Upper lobe of left lung (tissue), 6 donors: ENCODE measurements at regions not wholly inside any gene's neighbourhood (a gene's known extent, or its start where the extent isn't known, plus 50 kb on each side); places are given as distances from the start of the nearest gene placed in this dataset.

Source experiments
- ATAC-seq, 2 donors: fragments of 200-7000 bp; cut with Tn5 transposase; one replicate each; pipeline ENCODE4 v1.9.1; 2022; ENCODE audit warnings: mild to moderate bottlenecking in 2 of 2, moderate library complexity in 2 of 2; ENCODE audit not compliant: low FRiP score in 2 of 2
- DNase-seq, 2 donors: peaks; one replicate each; pipeline ENCODE4 v3.0.0-alpha.2; 2019 to 2020
- H3K27ac ChIP-seq, 4 donors: fragments of 200-600 bp; sonication (generic); one replicate each; pipeline ENCODE4 v1.5.1; 2016 to 2019
- H3K27me3 ChIP-seq, 4 donors: fragments of 200-600 bp; sonication (generic); one replicate each; pipeline ENCODE4 v1.5.1; 2017 to 2019
- H3K36me3 ChIP-seq, 4 donors: fragments of 200-600 bp; sonication (generic); one replicate each; pipeline ENCODE4 v1.5.1; 2016 to 2019
- H3K4me1 ChIP-seq, 4 donors: fragments of 200-600 bp; sonication (generic); one replicate each; pipeline ENCODE4 v1.5.1; 2018 to 2019
- H3K4me3 ChIP-seq, 4 donors: fragments of 200-600 bp; sonication (generic); one replicate each; pipeline ENCODE4 v1.5.1; 2017 to 2019; ENCODE audit warnings: mild to moderate bottlenecking in 2 of 4, moderate library complexity in 1 of 4
- H3K9me3 ChIP-seq, 4 donors: fragments of 200-600 bp; sonication (generic); one replicate each; pipeline ENCODE4 v1.5.1; 2018 to 2019
- CTCF ChIP-seq, 6 experiments: fragments of 450-650 bp in 4 of 6; fragments of 200-600 bp in 2 of 6; sonication (generic) in 2 of 6; IDR thresholded peaks; one replicate each; pipeline ENCODE4 v1.5.1; 2016 to 2019; ENCODE audit warnings: antibody characterized with exemption in 6 of 6
- EP300 ChIP-seq, 4 donors: sonication (generic); formaldehyde crosslinking; IDR thresholded peaks; one replicate each; pipeline ENCODE4 v1.5.1; 2017; ENCODE audit warnings: antibody characterized with exemption in 4 of 4, control low read depth in 2 of 4
- POLR2A ChIP-seq, 4 donors: fragments of 450-650 bp; IDR thresholded peaks; one replicate each; pipeline ENCODE4 v1.5.1; 2016 to 2017; ENCODE audit warnings: antibody characterized with exemption in 4 of 4, mild to moderate bottlenecking in 2 of 4
- POLR2AphosphoS5 ChIP-seq, 2 donors: sonication (generic); formaldehyde crosslinking; IDR thresholded peaks; one replicate each; pipeline ENCODE4 v1.5.1; 2017; ENCODE audit warnings: antibody characterized with exemption in 2 of 2
- WGBS, 2 donors: methylation state at CpG; one replicate each; pipeline ENCODE4 v1.1.5; 2017 to 2018; 5-methylcytosine and 5-hydroxymethylcytosine counted together
- donor health status: DM: no; HTN: no; CAD: no; lungs with moderate emphysema.
- donor health status: DM: no; HTN: yes; CAD: no; lungs with severe emphysema.

- Histone ChIP-seq H3K27me3 (no peaks in the 10 kb centered on the region), H3K4me3 (no peak overlapping the region), H3K9me3 (no peaks in the 10 kb centered on the region), H3K4me1 (no peaks in the 10 kb centered on the region), H3K27ac (no peak overlapping the region), H3K36me3 (no peaks in the 10 kb centered on the region)
- ATAC-seq (no peak), DNase-seq (no peak)
- WGBS, 2 donors, result 89% methylated on average over 8 of the region's 8 CpGs
- TF ChIP-seq POLR2A (IDR thresholded peaks at IDR 0.05), result no peak
- no peak for TF ChIP-seq EP300 (IDR thresholded peaks at IDR 0.05)
- TF ChIP-seq CTCF (IDR thresholded peaks at IDR 0.05), result no peak
- TF ChIP-seq POLR2AphosphoS5 (IDR thresholded peaks at IDR 0.05), result no peak
Observed at GRCh38 chr11:95520369-95521132, 269.0 kb downstream of the FAM76B start.

- no peak overlapping the region for H3K4me3 ChIP-seq
- H3K36me3 ChIP-seq, result no peaks in the 10 kb centered on the region
- no peaks in the 10 kb centered on the region for H3K9me3 ChIP-seq
- no peak overlapping the region for H3K27ac ChIP-seq
- no peak for DNase-seq
- no peaks in the 10 kb centered on the region for H3K27me3 ChIP-seq
- ATAC-seq, result no peak
- TF ChIP-seq CTCF (IDR thresholded peaks at IDR 0.05), result no peak
- no peaks in the 10 kb centered on the region for H3K4me1 ChIP-seq
- WGBS, 2 donors, result 92 to 97% methylated on average over 4 of the region's 4 CpGs
Observed at GRCh38 chr11:95519912-95520311, 269.7 kb downstream of the FAM76B start.

- no peak for ATAC-seq
- DNase-seq, result no peak
- H3K36me3 ChIP-seq, result no peaks in the 10 kb centered on the region
- no peaks in the 10 kb centered on the region for H3K27me3 ChIP-seq
- no peaks in the 10 kb centered on the region for H3K9me3 ChIP-seq
- peaks cover 0 to 11% (median 1%) of the 10 kb centered on the region in 4 donors for H3K4me1 ChIP-seq
- no peak overlapping the region for H3K27ac ChIP-seq
- H3K4me3 ChIP-seq, result no peak overlapping the region
- 60 to 68% methylated on average over 1 of the region's 1 CpG for WGBS, 2 donors
- TF ChIP-seq CTCF (IDR thresholded peaks at IDR 0.05) (no peak), EP300 (IDR thresholded peaks at IDR 0.05) (no peak), POLR2A (IDR thresholded peaks at IDR 0.05) (no peak), POLR2AphosphoS5 (IDR thresholded peaks at IDR 0.05) (no peak)
Observed at GRCh38 chr11:95517453-95517852, 272.1 kb downstream of the FAM76B start.

- DNase-seq (no peak), ATAC-seq (no peak)
- WGBS, 2 donors, result 73 to 76% methylated on average over 2 of the region's 2 CpGs
- Histone ChIP-seq H3K36me3 (no peaks in the 10 kb centered on the region), H3K4me1 (peaks cover 0 to 11% (median 1%) of the 10 kb centered on the region in 4 donors), H3K27ac (no peak overlapping the region), H3K27me3 (no peaks in the 10 kb centered on the region), H3K9me3 (no peaks in the 10 kb centered on the region), H3K4me3 (no peak overlapping the region)
- TF ChIP-seq POLR2A (IDR thresholded peaks at IDR 0.05) (no peak), CTCF (IDR thresholded peaks at IDR 0.05) (no peak), POLR2AphosphoS5 (IDR thresholded peaks at IDR 0.05) (no peak), EP300 (IDR thresholded peaks at IDR 0.05) (no peak)
Observed at GRCh38 chr11:95516786-95517185, 272.8 kb downstream of the FAM76B start.

- ATAC-seq (no peak), DNase-seq (no peak)
- Histone ChIP-seq H3K27ac (no peak overlapping the region), H3K4me3 (no peak overlapping the region), H3K4me1 (peaks cover 0 to 11% (median 1%) of the 10 kb centered on the region in 4 donors), H3K36me3 (no peaks in the 10 kb centered on the region), H3K27me3 (no peaks in the 10 kb centered on the region), H3K9me3 (no peaks in the 10 kb centered on the region)
- WGBS, 2 donors, result 75 to 88% methylated on average over 2 of the region's 2 CpGs
- TF ChIP-seq POLR2A (IDR thresholded peaks at IDR 0.05) (no peak), CTCF (IDR thresholded peaks at IDR 0.05) (no peak), POLR2AphosphoS5 (IDR thresholded peaks at IDR 0.05) (no peak), EP300 (IDR thresholded peaks at IDR 0.05) (no peak)
Observed at GRCh38 chr11:95516175-95516574, 273.4 kb downstream of the FAM76B start.
